ENCODE measurements at regions not wholly inside any gene's neighbourhood (a gene's known extent, or its start where the extent isn't known, plus 50 kb on each side); places are given as distances from the start of the nearest gene placed in this dataset.
A peak's percentile ranks its signal among the peaks of the same experiment; 100 is the strongest.

DNA sequence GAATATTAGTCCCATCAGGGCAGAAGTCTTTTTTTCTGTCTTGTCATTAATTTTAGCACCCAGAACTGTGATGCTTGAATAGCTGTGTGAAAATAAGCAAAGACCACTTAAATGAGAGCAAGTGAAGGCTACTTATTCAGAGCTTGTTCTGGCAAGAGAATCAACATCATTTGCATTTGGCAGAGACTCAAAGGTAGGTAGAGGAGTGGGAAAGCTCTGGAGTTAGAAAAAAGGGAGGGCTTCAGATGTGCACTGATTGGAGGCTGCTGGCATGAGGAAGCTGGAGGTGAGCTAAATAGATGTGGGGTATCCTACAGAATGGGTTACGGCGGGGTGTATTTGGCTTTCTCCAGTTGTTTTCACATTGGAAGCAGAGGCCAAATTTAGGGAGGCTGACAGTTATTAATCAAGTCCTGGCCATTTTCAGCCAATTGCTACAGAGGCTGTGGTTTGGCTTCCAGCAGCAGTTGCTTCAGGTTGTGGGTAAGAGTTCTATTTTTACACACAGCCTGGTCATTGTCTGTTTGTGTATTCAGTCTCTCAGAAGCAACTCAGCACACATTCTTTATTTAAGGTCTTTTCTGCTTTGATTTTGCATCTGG lies 254.3 kb downstream of the BTBD3 start:
- no peak for DNase-seq
- ATAC-seq = no peak
- intact Hi-C loops (cut with DNase I, micrococcal nuclease) = no loop called here

DNA sequence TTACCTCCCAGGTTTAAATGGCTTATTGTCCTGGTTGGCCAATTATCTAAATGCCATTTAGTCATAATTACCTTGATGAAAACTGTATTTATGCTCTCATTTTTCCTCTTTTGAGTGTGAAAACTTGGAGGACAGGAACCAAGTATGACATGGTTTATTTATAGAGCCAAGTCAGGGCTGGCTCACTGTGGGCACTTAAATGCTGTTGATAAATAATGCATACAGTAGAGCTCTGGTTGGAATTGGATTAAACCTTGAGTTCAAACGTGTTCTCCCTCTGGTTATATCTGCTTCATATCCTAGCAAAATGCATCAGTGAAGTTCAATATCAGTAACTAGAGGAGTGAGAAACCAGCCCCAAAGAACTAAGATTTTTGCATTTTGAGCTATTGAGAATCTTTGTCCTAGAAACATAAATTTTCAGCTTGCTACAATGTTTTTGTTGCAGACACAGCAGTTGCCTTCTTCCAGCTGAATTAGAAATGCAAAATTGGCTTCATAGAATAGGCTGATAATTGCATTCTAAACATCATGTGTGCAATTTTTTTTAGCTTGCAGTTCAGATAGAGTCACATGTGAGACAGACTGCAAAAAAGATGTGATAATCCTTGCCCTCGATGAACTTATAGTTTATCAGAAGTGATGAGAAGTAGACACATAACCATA lies 255.8 kb downstream of the BTBD3 start:
- intact Hi-C loops (cut with DNase I, micrococcal nuclease) = no loop called here
- DNase-seq = no peak
- no peak for ATAC-seq

DNA sequence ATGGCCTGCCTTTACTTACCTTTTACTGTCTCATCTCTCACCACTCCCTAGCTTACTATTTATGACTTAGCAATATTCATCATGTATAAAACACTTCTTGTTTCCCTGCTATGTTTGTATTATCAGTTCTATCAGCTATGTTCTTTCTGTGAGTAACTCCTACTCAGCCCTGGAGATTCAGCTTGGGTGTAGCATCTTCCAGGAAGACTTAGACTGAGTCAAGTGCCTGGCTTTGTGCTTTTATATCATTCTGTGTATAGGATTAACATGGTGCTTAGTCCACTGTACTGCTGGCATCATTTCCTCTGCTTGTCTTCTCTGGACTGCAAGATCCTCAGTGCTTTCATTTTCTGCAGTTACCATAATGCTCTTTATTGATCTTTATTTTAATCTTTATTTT lies 257.8 kb downstream of the BTBD3 start:
- intact Hi-C loops (cut with DNase I, micrococcal nuclease) = no loop called here
- ATAC-seq = peak; percentile 28
- DNase-seq = no peak

DNA sequence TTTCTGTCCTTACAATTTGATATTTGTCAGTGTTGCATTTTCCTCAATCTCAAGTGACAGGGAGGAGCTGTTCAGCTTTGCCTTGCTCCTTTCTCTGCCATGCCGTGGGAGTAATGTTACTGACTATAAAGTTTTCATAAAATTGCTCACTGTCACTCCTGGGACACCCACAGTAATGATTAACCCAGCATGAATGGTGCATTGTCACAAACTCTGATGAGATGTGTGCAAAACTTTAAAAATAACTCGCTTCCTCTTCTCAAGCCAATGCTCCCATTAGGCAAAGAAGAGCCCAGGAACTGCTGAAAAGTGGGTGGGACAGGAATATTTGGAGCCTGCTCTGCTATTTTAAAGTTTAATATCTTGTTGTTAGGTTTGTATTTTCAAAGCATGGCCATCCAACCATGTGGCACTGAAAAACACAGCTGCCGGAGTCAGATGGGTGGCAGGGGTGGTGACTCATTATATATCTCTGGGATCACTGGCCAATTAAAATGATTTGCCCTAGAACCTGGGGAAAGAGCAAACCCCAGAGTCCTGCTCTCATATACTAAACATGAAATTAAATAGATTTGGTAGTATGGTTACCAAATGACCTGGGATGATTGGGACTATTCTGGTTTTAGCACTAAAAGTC lies 260.1 kb downstream of the BTBD3 start:
- intact Hi-C loops (cut with DNase I, micrococcal nuclease) = no loop called here
- peak; percentile 48 to 55 for DNase-seq

DNA sequence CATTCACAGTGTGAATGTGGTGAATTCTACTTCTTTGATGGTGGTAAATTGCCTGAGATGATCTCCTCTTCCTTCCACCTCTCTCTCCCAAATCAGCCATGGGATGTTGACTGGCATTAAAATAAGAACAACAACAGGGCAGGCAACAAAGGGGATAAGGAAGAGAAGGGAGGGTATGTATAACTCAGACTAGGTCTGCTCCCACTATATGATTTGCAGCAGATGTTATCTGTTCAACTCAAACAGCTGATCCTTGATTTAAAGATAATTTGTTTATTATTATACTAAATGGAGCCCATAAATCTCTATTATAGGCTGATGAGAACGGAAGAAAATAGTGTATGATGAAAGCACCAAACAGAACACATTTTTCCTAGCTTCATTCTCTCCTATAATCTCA lies 262.0 kb downstream of the BTBD3 start:
- intact Hi-C loops (cut with DNase I, micrococcal nuclease) = no loop called here
- DNase-seq (no peak), ATAC-seq (no peak)

More for the DNA sequence above, 260.1 kb downstream of the BTBD3 start:
- ATAC-seq = peak; percentile 95

DNA sequence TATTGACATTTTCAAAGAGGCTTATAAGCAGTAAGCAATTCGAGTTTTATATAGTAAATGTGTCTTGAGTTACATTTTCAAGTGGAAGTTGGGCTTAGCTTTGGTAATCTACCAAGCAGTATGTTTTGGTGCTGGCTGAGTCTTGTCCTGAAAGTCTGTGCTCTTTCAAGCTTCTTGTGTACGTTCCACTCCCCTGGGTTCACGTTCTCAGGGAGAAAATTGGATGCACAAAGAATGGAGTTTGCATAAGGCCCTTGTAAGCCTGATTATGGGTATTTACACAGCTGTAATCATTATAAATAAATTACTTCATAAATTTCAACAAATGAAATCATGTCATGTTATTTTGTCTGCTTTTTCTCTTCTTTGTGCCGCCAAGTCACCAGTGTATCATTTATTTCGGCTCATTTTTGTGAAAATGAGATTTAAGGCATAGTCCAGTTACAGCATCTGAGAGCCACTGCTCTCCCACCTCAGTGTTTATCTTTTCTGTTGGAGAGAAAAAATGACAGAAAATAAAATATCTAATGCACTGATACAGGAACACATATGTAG lies 262.5 kb downstream of the BTBD3 start:
- intact Hi-C loops (cut with DNase I, micrococcal nuclease) = no loop called here
- ATAC-seq (no peak), DNase-seq (no peak)

DNA sequence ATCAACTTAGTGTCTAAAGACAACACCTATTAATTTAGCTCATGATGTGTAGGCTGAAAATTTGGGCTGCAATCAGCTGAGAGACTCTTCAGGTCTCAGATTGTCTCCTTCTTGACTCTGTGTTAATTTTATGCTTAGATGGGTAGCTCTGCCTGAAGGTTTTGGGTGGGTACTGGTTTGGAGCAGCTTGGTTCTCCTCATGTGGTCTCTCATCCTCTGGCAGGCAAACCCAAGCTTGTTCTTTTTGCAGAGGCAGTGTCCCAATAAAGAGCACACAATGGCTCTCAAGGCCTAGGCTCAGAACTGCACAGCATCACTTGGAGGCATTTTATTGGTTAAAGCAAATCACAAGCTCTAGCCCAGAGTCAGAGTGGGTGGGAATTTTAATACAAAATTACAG lies 280.6 kb downstream of the BTBD3 start:
- intact Hi-C loops (cut with DNase I, micrococcal nuclease) = no loop called here
- no peak for ATAC-seq
- DNase-seq = no peak

DNA sequence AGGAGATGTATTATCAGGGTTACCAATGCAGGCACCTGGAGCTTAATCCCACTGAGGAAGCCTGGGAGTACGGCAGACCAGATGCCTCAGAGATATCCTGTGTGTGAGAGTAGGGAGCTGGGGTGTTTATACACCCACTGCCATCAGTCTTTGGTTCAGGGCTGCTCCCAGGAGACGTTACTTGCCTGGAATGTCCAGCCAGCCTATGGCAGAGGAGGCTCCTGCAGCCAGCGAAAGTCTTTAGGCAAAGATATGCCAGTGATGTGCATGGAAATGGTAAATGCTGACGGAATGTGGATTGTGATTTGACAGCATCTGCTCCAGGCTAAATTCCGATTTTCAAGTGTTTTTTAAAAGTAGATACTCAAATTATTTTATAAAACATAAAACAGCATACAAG lies 282.0 kb downstream of the BTBD3 start:
- intact Hi-C loops (cut with DNase I, micrococcal nuclease) = no loop called here
- ATAC-seq (no peak), DNase-seq (no peak)

DNA sequence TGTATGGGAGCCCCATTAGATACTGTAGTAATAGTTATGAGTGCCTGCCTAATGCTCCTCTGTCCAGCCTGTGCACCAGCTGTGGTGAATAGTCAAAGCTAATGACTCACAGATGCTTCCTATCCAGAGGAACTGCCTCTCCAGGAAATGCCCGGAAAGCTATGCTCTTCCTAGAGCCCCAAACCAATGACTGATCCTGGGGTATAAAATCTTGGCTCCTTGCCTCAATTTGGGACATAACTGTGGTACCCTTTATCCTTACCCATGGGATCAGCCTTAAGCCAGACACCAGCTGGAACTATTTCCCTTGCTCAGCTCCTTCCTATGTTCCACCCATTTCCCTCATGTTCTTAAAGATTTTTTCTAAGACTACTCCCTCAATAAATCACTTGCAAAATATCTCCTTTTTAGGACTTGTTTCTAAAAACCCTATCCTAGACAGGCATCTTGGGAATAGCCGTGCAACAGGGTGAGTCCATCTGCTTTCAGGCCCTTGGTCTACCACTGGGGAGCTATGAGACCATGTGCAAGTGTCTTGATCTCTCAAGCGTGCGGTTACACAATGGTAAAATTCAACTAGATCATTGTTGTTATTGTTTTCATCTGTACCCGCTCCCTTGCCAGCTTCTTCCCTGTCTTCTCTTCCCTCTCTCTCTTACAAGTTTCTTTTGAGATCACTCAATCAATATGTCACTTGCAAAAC lies 283.7 kb downstream of the BTBD3 start:
- ATAC-seq = no peak
- intact Hi-C loops (cut with DNase I, micrococcal nuclease) = no loop called here
- DNase-seq = no peak

DNA sequence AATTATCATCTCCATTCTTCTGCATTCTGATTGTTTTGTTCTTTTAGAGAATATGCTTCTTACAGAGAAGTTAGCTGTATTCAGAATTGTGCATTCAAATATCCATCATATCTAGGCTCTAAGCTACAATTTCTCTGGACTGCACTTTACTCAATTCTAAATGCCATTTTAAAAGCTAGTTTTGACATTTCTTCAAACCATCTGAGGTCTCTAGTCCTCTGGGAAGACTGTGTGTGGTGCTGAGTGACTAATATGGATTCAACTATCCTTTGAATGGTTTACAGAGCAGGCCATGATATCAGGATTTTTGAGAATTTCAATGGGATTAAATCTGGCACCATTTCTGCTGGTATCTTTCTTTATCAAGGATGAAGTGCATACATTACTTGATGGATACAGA lies 285.7 kb downstream of the BTBD3 start:
- intact Hi-C loops (cut with DNase I, micrococcal nuclease) = no loop called here
- DNase-seq (no peak), ATAC-seq (no peak)

DNA sequence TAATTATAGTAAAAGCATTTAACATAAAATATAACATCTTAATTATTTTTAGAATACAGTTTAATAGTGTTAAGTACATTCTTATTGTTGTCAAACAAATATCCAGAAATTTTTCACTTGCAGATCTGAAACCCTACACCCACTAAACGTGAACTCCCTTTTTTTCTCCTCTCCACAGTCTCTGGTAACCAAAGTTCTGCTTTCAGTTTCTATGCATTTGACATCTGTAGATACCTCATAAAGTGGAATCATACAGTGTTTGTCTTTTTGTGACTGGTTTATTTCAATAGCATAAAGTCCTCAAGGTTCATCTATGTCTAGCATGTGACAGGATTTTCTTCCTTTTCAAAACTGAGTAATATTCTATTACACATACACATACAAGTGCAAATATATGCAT lies 286.3 kb downstream of the BTBD3 start:
- ATAC-seq (no peak), DNase-seq (no peak)
- intact Hi-C loops (cut with DNase I, micrococcal nuclease) = no loop called here

DNA sequence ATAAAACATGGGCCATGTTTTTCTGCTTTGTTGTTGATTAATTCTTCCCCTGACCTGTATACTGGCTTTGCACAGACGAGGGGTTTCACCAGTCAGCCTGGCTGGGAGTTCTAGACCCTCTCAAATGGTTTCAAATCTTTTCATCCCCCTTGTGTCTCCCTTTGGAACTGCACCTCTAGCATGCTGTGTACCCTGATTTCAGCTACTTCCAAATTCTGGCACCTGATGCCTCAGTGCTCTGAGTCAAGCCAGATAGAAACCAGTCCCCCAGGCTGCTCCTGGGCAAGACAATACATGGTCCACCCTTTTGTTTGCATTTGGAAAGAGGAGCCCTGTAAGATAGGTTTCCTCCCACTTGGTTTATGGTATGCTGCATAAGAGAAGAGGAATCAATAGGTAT lies 290.2 kb downstream of the BTBD3 start:
- ATAC-seq = no peak
- intact Hi-C loops (cut with DNase I, micrococcal nuclease) = no loop called here
- peak in 1 of 2 donors; percentile 18 for DNase-seq

DNA sequence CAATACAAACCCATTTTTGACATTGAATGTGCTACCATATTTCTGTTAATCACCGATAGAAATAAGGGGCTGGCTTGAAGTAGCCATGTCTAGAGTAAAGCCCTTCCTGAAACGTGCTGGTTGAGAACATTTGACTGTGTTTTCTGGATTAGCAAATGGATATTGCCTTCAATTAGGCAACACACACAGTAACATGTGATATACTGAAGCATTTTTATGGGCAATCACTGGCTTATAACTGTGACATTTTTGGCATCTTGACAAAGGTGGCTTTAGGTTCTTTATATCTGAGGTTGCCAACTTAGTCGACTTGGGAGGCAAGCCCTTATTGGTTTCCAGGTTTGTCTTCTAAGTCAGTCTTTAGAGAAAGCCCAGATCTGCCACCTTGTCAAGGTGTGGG lies 292.9 kb downstream of the BTBD3 start:
- DNase-seq (no peak), ATAC-seq (peak; percentile 94)
- intact Hi-C loops (cut with DNase I, micrococcal nuclease) = no loop called here

DNA sequence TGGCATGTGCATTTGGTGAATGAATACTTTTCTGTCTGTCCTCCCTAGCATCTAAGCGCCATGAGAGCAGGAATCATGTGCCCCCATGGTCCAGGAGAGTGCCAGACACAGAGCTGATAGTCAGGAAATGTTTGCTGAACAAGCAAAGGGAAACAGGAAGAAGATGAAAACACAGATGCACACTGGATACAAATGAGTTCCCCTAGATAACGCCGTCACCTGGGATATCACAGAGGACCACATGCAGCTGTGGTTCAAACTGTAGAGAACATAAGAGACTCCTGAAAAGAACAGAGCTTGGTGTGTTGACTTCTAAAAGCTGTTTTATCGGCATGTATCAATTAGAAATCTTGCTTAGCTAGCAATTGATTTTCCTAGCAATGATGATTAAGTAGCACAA lies 293.7 kb downstream of the BTBD3 start:
- intact Hi-C loops (cut with DNase I, micrococcal nuclease) = no loop called here
- DNase-seq (no peak), ATAC-seq (no peak)

DNA sequence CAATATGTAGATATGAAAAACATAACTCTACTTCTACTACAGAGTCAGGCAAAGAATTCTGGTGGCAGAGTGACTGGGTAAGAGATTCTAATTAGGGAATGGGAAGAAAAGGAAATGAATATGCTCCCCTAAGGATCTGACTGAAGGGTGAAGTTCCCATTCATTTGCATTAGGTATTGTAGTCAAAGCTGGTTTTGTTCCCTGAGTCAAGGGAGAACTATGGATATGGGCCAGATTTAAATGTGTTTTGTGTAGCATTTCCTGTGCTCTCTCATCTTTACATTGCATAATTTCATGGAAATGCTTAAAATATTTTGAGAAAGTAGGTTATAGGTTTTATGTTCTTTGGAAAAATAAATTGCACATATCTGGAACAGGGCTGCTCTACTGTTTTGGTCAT lies 299.7 kb downstream of the BTBD3 start:
- no peak for DNase-seq
- ATAC-seq = no peak
- intact Hi-C loops (cut with DNase I, micrococcal nuclease) = no loop called here

DNA sequence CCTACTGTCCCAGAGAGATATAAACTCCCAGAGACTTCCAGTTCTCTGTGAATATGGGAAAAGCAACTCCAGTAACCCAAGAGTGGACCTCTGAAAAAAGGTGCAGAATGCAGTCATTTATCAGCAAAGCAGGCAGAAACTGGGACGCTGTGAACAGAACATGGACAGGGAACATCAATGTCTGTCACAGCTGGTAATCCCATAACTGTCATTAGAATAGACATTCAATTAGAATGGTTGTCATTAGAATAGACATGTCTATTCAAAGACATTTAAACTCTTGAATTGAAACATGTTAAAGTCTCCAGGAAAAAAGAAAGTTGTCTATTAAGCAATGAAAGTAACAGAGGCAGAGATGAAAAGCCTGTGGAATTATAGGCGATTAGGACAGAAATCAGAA lies 302.1 kb downstream of the BTBD3 start:
- no peak for DNase-seq
- no peak for ATAC-seq
- intact Hi-C loops (cut with DNase I, micrococcal nuclease) = no loop called here

DNA sequence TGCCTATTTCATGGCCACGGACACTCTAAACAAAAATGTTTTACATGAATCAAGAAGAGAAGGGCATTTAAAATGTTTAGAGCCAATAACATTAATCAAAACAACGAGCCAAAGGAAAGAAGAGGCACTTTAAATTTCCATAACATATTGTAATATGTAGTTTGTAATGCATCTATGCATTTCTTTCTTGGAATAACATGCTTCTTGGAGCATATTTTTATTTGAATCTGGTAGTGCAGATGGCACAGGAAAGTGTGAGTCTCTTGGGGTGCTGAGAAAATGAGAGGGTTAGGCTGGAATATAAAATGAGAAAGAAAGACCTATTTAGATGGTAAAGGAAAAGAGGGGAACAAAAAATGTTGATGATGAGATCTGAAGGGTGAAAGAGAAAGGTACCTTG lies 305.4 kb downstream of the BTBD3 start:
- DNase-seq (no peak), ATAC-seq (no peak)
- intact Hi-C loops (cut with DNase I, micrococcal nuclease) = no loop called here

DNA sequence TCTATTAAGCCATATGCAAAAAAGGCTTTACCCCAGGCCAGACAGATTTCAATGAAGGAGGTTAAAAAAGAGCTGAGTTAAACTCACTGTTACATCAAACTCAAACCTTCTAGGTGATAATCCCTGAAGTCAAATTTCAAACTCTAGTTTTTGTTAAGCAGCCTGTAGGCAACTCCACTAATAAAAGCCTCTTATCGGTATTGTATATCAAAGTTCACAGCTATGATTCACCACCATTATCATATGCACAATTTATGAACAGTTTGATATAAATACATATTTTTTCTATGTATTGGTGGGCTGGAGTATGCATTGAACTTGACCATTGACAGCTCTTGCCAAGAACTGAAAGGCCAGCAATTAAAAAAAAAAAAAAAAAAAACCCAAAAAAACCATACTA lies 308.2 kb downstream of the BTBD3 start:
- DNase-seq (no peak), ATAC-seq (peak; percentile 61)
- intact Hi-C loops (cut with DNase I, micrococcal nuclease) = no loop called here

DNA sequence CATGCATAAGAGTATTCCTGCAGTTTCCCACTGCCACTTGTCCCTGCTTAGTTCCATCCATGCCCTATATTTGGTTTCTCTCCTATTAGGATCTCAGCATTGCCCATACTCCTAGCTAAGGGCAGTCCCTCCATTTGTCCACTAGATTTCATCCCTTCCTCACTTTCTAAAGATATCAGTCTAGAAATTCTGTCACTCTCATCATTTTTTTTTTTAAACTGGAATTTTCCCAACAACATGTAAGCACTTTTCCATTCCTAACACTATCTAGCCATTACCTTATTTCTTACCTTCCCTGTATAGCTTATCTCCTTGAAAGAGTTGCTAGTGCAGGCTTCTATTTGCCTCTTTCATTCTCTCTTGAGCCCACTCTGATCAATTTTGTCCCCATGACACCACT lies 312.2 kb downstream of the BTBD3 start:
- intact Hi-C loops (cut with DNase I, micrococcal nuclease) = no loop called here
- DNase-seq = no peak
- ATAC-seq = no peak

DNA sequence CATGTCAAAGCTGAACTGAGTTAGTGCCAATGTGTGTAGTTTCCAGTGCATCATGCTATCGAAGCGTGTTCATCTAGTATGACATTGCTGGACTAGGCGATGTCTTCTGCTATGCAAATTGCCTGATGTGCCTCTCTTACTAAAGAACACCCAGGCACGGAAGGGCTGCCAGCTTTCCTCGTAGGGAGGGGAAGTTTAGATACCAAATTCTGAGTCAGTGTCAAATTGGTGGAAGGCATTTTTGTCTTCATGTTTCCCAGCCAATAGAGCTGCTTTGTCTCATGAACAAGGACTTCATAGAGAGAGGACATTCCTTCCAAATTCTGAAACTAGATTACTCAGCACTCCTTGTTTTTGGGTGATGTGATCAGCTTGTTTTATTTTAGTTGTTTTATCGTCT lies 320.1 kb downstream of the BTBD3 start:
- intact Hi-C loops (cut with DNase I, micrococcal nuclease) = no loop called here
- peak in 1 of 2 donors; percentile 6 for DNase-seq
- no peak for ATAC-seq

All from left colon (tissue), 2 donors.